GM21360 (cell line): ENCODE measurements at regions not wholly inside any gene's neighbourhood (a gene's known extent, or its start where the extent isn't known, plus 50 kb on each side); places are given as distances from the start of the nearest gene placed in this dataset.
"Not testable (repeated sequence)": the region's sequence is repeated elsewhere in the genome, so short reads cannot be mapped to it uniquely, and the experiment has no call there.

Experiments
- ATAC-seq: cut with Tn5 transposase; IDR thresholded peaks from one replicate; pipeline ENCODE4 v1.9.1; 2021; ENCODE audit warnings: mild to moderate bottlenecking, moderate library complexity; ENCODE audit not compliant: unreplicated experiment

- ATAC-seq, result no peak
These were observed 619.4 kb upstream of the CHAC2 start for GRCh38 chr2:53148221-53148620.

DNA sequence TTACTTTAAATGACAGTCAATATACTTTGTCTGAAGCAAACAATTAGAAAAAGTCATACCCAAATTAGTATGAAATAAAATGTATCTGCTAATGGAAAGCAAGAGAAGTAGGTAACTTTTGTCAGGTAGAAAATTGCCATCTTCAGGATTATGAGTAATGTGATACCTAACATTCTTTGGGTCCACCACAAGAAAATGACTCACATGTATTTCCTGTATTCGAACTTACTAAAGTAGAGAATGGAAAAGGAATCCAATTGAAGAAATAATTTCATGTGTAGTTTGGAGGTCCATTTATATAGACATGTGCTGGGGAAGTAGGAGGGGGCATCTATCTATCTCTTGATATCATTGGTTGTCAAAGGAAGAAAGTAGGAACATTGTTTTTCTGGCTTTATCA lies 636.2 kb upstream of the CHAC2 start:
- no peak for ATAC-seq

DNA sequence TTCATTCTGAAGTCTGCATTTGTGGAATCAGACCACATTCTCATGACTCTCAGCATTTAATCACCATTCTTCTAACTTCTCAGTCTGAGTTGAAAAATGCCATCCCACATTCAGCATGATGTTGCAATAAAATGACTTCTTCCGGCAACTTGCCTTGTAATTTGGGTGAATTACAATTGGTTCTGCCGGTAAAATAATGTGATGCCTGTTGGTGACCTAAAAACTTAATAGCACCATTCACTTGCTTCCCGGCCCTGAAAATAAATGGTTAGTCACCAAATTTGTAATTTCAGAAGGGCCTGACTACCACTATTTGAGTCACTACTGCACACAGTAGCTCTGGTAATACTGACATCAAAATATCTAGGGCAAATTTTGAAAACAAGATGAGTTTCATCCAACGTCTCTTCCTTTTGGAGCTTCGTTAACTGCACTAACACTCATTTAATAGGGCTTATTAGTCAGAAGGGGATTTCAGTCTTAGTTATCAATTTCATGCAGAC lies 637.1 kb upstream of the CHAC2 start:
- no peak for ATAC-seq

DNA sequence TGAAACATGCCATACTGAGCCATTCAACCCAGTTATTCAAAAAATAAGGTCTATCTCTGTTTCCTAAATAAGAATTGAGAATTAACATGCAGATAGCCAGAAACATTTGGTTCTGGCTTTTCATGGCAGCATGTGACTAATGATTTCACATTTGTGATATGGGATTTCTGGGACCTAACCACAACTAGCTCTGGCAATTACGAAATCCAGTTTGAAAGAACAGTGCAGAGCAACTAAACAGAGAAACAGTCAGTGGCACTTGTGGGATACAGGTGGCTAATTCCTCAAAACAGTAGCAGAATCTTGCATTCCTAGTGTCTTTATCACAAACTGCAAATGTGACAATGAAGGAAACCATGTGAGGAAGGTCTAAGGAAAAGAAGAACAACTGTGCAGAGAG lies 637.8 kb upstream of the CHAC2 start:
- ATAC-seq, result no peak

DNA sequence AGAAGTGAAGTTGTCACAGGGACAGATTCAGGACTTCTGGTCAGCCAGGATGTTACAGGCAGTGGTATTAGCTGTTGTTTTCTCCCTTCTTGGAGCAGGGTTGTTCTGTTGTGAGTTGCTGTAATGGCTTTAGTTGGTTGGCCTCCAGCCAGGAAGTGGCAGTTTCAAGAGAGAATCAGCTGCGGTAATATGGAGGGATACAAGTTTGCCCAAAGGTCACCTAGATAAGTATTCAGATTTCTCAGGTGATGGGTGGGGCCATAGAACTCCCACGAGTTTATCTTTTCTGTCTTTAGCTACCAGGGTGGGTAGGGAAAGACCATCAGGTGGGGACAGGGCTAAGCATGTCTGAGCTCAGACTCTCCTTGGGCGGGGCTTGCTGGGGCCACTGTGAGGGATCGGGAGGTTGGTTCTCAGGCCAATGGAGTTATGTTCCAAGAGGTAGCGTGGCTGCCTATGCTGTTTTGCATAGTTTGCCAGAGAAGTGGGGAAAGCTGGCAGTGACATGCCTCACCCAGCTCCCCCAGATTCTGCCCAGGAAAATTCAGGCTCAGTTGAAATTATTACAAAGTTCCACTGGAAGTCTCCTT lies 640.4 kb upstream of the CHAC2 start:
- ATAC-seq, result no peak

DNA sequence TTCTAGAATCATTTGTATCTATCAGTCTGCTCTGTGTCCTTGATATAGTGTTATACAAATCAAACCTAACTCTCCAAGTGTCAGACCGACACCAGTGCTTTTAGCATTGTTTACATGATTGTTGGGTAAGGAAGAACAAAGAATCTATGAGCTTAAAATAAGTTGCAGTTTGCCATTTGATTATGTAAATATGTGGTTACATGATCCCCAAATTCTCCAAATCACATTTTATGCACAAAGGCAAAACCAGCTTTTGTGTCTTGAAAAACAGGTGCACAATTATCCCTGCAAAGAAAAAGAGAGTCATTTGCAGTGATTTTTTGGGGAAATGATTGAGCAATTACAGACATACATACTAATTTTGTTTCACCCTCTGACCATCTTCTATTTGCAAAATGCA lies 652.6 kb upstream of the CHAC2 start:
- ATAC-seq, result no peak

DNA sequence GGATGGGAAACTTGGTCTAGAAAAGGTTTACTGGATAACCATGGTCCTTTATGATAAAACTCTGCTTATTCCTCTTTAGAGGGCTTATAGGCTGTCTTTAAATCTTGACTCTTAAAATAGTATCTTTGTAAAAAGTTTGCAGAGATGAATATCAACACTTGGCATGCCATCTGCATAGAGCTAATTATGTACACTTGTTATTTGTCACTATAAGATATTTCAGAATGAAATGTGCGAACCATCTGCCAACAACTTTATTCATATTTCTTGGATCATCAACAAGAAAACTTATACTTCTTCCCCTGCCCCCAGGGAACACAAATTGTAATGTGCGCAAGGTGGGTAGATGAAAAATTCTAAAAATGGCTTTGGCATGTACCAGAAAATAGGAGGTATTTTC lies 653.0 kb upstream of the CHAC2 start:
- no peak for ATAC-seq

- not testable (repeated sequence) for ATAC-seq
These were observed 655.2 kb upstream of the CHAC2 start for GRCh38 chr2:53112408-53112807.

DNA sequence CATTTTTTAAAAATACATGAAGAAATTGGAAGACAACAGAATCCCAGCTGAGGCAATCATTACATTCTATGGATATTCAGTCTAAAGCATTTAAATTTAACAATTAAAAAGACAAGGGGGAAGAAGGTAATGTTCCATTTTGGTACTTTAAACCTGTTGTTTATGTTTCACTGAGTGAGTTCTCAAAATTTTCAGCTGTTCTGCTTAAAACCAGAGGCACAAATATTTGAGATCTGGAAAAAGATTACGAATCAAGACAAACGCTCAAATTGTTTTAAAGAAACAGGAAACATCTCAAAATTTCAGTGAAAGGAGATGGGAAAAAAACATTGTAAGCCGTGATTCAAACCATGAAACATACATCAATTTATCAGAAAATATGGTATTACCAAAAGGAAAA lies 656.2 kb upstream of the CHAC2 start:
- no peak for ATAC-seq

- no peak for ATAC-seq
These were observed 656.6 kb upstream of the CHAC2 start for GRCh38 chr2:53111004-53111403.

DNA sequence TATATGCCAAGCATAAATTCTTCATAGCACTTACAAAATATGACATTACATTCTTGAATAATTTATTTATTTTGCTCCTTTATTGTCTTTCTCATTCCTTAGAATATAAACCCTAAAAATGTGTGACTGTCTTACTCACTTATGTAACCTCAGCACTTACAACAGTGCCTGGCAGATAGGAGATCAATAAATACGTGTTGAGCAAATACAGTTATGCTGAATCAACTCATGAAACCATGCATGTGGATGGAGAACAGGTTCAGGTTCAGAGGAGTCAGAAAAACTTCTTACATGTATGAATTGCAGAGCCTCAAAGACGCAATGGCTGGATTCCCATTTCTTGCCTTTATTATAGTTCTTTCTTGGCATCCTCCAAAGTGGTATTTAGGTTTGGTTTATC lies 659.4 kb upstream of the CHAC2 start:
- ATAC-seq, result no peak

DNA sequence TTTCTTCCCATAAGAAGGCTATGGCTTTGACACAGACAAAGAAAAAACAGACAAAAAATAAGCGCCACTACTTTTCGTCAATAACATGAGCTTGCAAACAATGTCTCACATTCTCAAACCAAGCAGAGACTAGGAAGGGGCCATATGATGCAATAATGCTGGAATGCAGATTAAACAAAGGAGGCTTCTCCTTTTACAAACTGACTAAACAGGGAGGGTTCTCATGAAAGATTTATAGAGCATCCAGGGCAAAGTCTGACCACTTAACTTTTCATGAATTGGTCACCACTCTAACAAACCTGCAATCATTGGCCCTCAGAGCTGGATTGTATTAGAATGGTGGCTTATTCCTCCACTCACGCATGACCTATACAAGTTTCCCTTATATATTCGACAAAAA lies 663.3 kb upstream of the CHAC2 start:
- no peak for ATAC-seq

DNA sequence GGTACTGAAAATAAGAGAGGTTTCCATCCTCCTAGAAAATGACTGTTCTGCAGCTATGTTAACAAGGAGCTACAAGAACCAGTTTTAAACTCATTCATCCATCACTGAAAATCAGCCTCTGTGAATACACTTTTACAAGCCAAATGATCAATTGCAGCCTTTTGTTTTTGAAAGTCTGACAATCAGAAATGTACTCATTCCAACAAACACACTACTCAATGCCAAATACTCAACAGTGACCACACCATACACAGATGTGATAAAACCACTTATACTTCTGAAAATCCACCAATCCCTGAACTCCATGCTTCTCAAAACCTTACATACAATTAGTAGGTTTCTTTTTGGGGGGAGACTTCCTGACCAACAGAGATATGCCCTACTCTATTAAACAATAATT lies 663.9 kb upstream of the CHAC2 start:
- ATAC-seq, result no peak

- no peak for ATAC-seq
These were observed 668.9 kb upstream of the CHAC2 start for GRCh38 chr2:53098696-53099078.

DNA sequence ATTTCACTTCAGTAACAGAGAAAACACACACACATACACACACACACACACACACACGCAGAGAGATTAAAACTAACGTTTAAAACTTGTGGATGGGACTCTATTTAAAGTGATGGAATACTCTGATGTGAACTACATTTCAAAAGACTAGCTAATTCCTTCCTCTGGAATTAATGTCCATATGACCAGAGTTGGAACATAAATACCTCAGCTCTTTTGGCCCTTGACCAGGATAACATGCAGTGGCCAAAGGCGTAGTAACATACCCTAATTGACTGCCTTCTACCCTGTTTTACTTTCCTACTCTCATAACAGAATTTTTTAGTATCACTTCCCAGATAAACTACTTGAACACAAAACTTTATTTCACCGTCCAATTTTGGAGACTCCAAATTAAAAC lies 671.3 kb upstream of the CHAC2 start:
- no peak for ATAC-seq

DNA sequence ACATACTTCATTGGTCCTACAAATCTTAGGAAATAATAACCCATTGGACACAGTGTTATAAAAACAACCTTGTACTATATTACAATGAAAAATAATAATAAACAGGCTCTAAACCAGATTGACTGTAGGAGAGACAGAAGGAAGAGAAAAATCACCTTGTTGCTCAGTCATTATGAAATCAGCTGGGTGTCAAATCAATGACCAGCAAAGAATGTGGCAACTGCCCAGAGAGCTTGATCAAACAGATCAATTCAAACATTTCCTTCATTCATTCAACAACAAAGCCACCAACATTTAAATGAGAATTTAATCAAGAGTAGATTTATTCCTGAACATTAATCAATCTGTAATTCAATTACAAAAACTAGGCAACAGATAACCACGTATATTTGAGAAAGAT lies 671.9 kb upstream of the CHAC2 start:
- no peak for ATAC-seq

GRCh38 chr2:53095227-53095626 lies 672.4 kb upstream of the CHAC2 start:
- ATAC-seq, result no peak

GRCh38 chr2:53093355-53093754 lies 674.2 kb upstream of the CHAC2 start:
- ATAC-seq, result no peak

DNA sequence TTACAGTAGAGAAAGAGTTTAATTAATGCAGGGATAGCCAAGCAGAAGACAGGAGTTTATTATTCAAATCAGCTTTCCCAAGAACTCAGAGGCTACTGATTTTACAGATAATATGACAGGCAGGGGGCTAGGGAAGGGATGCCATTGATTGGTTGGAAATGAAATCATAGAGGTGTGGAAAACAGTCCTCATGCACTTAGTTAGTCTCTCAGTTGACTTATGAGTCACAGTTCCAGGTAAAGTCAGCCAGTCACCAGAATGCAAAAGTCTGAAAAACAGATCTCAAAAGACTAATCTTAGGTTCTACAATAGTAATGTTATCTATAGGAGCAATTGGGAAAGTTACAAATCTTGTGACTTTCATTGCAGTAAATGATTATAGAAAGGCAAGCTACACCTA lies 676.4 kb upstream of the CHAC2 start:
- no peak for ATAC-seq

- no peak for ATAC-seq
These were observed 679.6 kb upstream of the CHAC2 start for GRCh38 chr2:53087874-53088461.

DNA sequence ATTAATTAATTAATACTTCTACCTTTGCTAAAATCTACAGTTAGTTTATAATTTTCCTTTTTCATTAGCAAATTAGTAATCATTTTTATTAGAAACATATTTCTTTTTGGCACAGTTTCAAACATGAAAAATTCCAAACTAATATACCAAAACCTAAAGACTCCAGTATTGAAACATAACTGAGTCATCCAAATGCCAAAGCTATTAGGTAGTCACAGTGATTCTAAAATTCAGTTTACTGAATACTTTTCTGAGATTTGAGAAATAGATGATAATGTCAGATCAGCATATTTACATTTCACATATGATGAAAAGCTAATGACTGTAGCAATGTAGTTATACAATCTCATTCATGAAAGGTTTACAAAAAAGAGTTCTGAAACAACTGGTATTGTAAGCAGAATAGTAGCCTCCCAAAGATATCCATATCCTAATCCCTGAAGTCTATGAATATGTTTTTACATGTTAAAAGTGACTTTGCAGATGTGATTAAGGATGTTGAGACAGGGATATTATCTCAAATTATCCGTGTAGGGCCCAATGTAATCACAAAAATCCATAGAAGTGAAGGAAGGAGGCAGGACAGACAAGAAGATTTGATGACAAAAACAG lies 680.2 kb upstream of the CHAC2 start:
- ATAC-seq, result no peak

DNA sequence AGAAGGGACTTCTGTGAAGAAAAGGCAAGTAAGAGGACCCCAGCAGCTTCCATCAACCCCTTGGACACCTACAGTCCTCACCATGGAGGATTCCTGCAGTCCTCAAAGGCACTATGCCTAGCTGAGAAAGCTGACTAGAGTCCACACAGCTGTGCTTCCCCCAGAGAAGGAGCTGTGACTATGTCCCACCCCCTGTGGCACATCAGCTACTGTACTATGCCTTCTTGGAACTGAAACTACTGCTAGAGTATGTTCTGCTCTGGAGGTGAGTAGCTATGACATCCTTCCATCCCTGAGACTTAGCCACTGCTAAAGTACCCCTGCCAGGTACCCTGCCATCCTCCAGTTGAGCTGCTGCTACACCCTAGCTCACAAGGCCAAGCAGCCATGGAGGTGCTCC lies 690.2 kb upstream of the CHAC2 start:
- ATAC-seq, result no peak

DNA sequence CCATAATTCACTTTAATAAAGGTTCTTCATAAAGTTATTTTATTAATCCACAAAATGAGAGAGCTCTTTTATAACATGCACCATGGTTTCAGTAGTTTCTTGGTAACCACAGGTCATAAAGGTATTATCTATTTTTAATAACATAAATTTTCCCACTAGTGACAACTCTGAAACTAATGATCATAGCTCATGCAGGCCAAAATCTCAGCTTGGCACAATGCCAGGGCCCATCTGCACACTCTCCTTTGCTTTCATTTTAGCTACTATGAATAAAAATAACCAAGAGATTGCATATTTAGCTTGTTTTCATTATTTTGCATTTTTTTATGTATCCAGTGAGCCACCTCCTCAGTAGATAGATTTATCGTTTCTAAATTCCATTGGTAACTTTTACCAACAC lies 691.8 kb upstream of the CHAC2 start:
- no peak for ATAC-seq
